ENCODE measurements at regions not wholly inside any gene's neighbourhood (a gene's known extent, or its start where the extent isn't known, plus 50 kb on each side); places are given as distances from the start of the nearest gene placed in this dataset.

- DNase-seq (ENCODE audit: low spot score in 2 of 2) = no peak
- intact Hi-C loops (cut with DNase I; ENCODE audit: low total_unique reads) = no loop called here
Measured at GRCh38 chr12:61043838-61044237, 1216.4 kb upstream of the USP15 start.

GRCh38 chr12:61044766-61045165, 1215.4 kb upstream of the USP15 start:
- Histone ChIP-seq H3K27me3 (no peaks in the 10 kb centered on the region), H3K9me3 (no peaks in the 10 kb centered on the region), H3K27ac (no peak overlapping the region), H3K36me3 (no peaks in the 10 kb centered on the region), H3K4me1 (no peaks in the 10 kb centered on the region), H3K4me3 (no peak overlapping the region)
- no peak for TF ChIP-seq POLR2AphosphoS5 (IDR thresholded peaks at IDR 0.05)
- TF ChIP-seq CTCF (IDR thresholded peaks at IDR 0.05) = no peak
- no peak for TF ChIP-seq POLR2A (IDR thresholded peaks at IDR 0.05)
- intact Hi-C loops (cut with DNase I; ENCODE audit: low total_unique reads) = no loop called here
- no peak for DNase-seq (ENCODE audit: low spot score in 2 of 2)

More at GRCh38 chr12:61043838-61044237, 1216.4 kb upstream of the USP15 start:
- Histone ChIP-seq H3K27me3 (no peaks in the 10 kb centered on the region), H3K4me3 (no peak overlapping the region), H3K9me3 (no peaks in the 10 kb centered on the region), H3K27ac (no peak overlapping the region), H3K4me1 (no peaks in the 10 kb centered on the region), H3K36me3 (no peaks in the 10 kb centered on the region)
- TF ChIP-seq CTCF (IDR thresholded peaks at IDR 0.05) (no peak), POLR2A (IDR thresholded peaks at IDR 0.05) (no peak), POLR2AphosphoS5 (IDR thresholded peaks at IDR 0.05) (no peak)

GRCh38 chr12:61070640-61071414, 1189.4 kb upstream of the USP15 start:
- Histone ChIP-seq H3K4me3 (no peak overlapping the region), H3K36me3 (no peaks in the 10 kb centered on the region), H3K9me3 (no peaks in the 10 kb centered on the region), H3K27ac (no peak overlapping the region), H3K27me3 (no peaks in the 10 kb centered on the region), H3K4me1 (no peaks in the 10 kb centered on the region)
- intact Hi-C loops (cut with DNase I; ENCODE audit: low total_unique reads) = no loop called here
- TF ChIP-seq CTCF (IDR thresholded peaks at IDR 0.05) (no peak), POLR2A (IDR thresholded peaks at IDR 0.05) (no peak), POLR2AphosphoS5 (IDR thresholded peaks at IDR 0.05) (no peak)
- DNase-seq (ENCODE audit: low spot score in 2 of 2) = no peak

GRCh38 chr12:61072717-61073116, 1187.5 kb upstream of the USP15 start:
- no peak for DNase-seq (ENCODE audit: low spot score in 2 of 2)
- Histone ChIP-seq H3K9me3 (no peaks in the 10 kb centered on the region), H3K27me3 (no peaks in the 10 kb centered on the region), H3K36me3 (no peaks in the 10 kb centered on the region), H3K4me1 (no peaks in the 10 kb centered on the region), H3K4me3 (no peak overlapping the region), H3K27ac (no peak overlapping the region)
- intact Hi-C loops (cut with DNase I; ENCODE audit: low total_unique reads) = no loop called here
- TF ChIP-seq POLR2A (IDR thresholded peaks at IDR 0.05) (no peak), CTCF (IDR thresholded peaks at IDR 0.05) (no peak), POLR2AphosphoS5 (IDR thresholded peaks at IDR 0.05) (no peak)

- Histone ChIP-seq H3K36me3 (no peaks in the 10 kb centered on the region), H3K4me1 (no peaks in the 10 kb centered on the region), H3K4me3 (no peak overlapping the region), H3K27me3 (no peaks in the 10 kb centered on the region), H3K27ac (no peak overlapping the region), H3K9me3 (peaks cover 0 to 5% of the 10 kb centered on the region in 2 donors)
- TF ChIP-seq POLR2A (IDR thresholded peaks at IDR 0.05) (no peak), POLR2AphosphoS5 (IDR thresholded peaks at IDR 0.05) (no peak), CTCF (IDR thresholded peaks at IDR 0.05) (no peak)
- no peak for DNase-seq (ENCODE audit: low spot score in 2 of 2)
- intact Hi-C loops (cut with DNase I; ENCODE audit: low total_unique reads) = no loop called here
Measured at GRCh38 chr12:61095111-61095510, 1165.1 kb upstream of the USP15 start.

Measured in breast epithelium (tissue), 4 donors.